Bronchial epithelial cell (primary cell): ENCODE measurements at regions not wholly inside any gene's neighbourhood (a gene's known extent, or its start where the extent isn't known, plus 50 kb on each side); places are given as distances from the start of the nearest gene placed in this dataset.

Experiments
- DNase-seq: peaks from one replicate; pipeline ENCODE4 v3.0.0-alpha.2; 2010; ENCODE audit warnings: low read depth
- FAIRE-seq: peaks from 2 replicates; lab custom pipeline; 2011; peaks lifted over from hg19 to GRCh38; lab: Jason Lieb, UNC
- H3K27me3 ChIP-seq: 2 replicates; pipeline ENCODE4 v1.5.1; 2011; ENCODE audit warnings: low read length; ENCODE audit not compliant: control insufficient read depth, insufficient read depth
- H3K36me3 ChIP-seq: 2 replicates; pipeline ENCODE4 v1.5.1; 2011; ENCODE audit warnings: low read length; ENCODE audit not compliant: control insufficient read depth, insufficient read depth
- H3K4me3 ChIP-seq: 2 replicates; pipeline ENCODE4 v1.5.1; 2011; ENCODE audit warnings: mild to moderate bottlenecking, low read depth, low read length, control low read depth
- CTCF ChIP-seq: IDR thresholded peaks from 2 replicates; pipeline ENCODE4 v1.5.1; 2011; ENCODE audit warnings: mild to moderate bottlenecking, moderate library complexity, low read length, control low read depth, inconsistent platforms; ENCODE audit not compliant: insufficient read depth, severe bottlenecking

GRCh38 chr5:93794954-93795353, 53.6 kb upstream of the POU5F2 start:
- DNase-seq: peak; percentile 17
- Histone ChIP-seq H3K4me3 (no peak overlapping the region), H3K27me3 (no peaks in the 10 kb centered on the region), H3K36me3 (no peaks in the 10 kb centered on the region)
- FAIRE-seq: no peak
- TF ChIP-seq CTCF: no peak

GRCh38 chr5:93793159-93793781, 51.9 kb upstream of the POU5F2 start:
- H3K4me3 ChIP-seq: no peak overlapping the region
- no peak for TF ChIP-seq CTCF
- H3K27me3 ChIP-seq: no peaks in the 10 kb centered on the region
- no peak for FAIRE-seq
- no peaks in the 10 kb centered on the region for H3K36me3 ChIP-seq
- DNase-seq: peak; percentile 19

GRCh38 chr5:93791518-93791972, 50.1 kb upstream of the POU5F2 start:
- no peak overlapping the region for H3K4me3 ChIP-seq
- TF ChIP-seq CTCF: no peak
- DNase-seq: no peak
- no peak for FAIRE-seq
- H3K36me3 ChIP-seq: no peaks in the 10 kb centered on the region
- H3K27me3 ChIP-seq: no peaks in the 10 kb centered on the region
